ENCODE measurements at regions not wholly inside any gene's neighbourhood (a gene's known extent, or its start where the extent isn't known, plus 50 kb on each side); places are given as distances from the start of the nearest gene placed in this dataset.

- no peak for TF ChIP-seq POLR2A (IDR thresholded peaks at IDR 0.05; ENCODE audit: low read depth, low read length)
- no peak for TF ChIP-seq POLR2AphosphoS5 (IDR thresholded peaks at IDR 0.05; ENCODE audit: low read depth, low read length)
- TF ChIP-seq TAF1 (IDR thresholded peaks at IDR 0.05; ENCODE audit: borderline replicate concordance, low read depth, low read length) = no peak
Observed at GRCh38 chr7:91421018-91421417, 156.8 kb downstream of the FZD1 start.

Measured in GM12892 (cell line).